Mesendoderm (in vitro differentiated cells): ENCODE measurements at regions not wholly inside any gene's neighbourhood (a gene's known extent, or its start where the extent isn't known, plus 50 kb on each side); places are given as distances from the start of the nearest gene placed in this dataset.

ENCODE experiments used
- DNase-seq: peaks from one replicate; pipeline ENCODE4 v3.0.0; 2013
- H2AK5ac ChIP-seq: 2 replicates; pipeline ENCODE4 v1.6.1; 2013; ENCODE audit warnings: low read length, inconsistent platforms
- H2BK120ac ChIP-seq: 2 replicates; pipeline ENCODE4 v1.6.1; 2013; ENCODE audit warnings: low read depth, mild to moderate bottlenecking, low read length, moderate library complexity, mixed read lengths
- H2BK15ac ChIP-seq: replicated peaks from 2 replicates; pipeline ENCODE4 v1.6.1; 2013; ENCODE audit warnings: low read depth, mild to moderate bottlenecking, moderate library complexity
- H2BK5ac ChIP-seq: 2 replicates; pipeline ENCODE4 v1.6.1; 2013; ENCODE audit warnings: low read length, inconsistent platforms
- H3K18ac ChIP-seq: 2 replicates; pipeline ENCODE4 v1.6.1; 2013; ENCODE audit warnings: mild to moderate bottlenecking, low read length, mixed read lengths
- H3K23ac ChIP-seq: one replicate; pipeline ENCODE4 v1.6.1; 2013; ENCODE audit warnings: low read length
- H3K27ac ChIP-seq: 2 replicates; pipeline ENCODE4 v1.5.1; 2013; ENCODE audit warnings: low read depth, mild to moderate bottlenecking, inconsistent platforms, low read length, moderate library complexity
- H3K27me3 ChIP-seq: 2 replicates; pipeline ENCODE4 v1.6.1; 2013; ENCODE audit warnings: low read length, control low read depth, mild to moderate bottlenecking, inconsistent platforms; ENCODE audit not compliant: insufficient read depth, poor library complexity
- H3K36me3 ChIP-seq: 2 replicates; pipeline ENCODE4 v1.6.1; 2013; ENCODE audit warnings: low read length, inconsistent platforms; ENCODE audit not compliant: control insufficient read depth, insufficient read depth
- H3K4ac ChIP-seq: one replicate; pipeline ENCODE4 v1.6.1; 2013; ENCODE audit warnings: low read depth, mild to moderate bottlenecking, low read length, moderate library complexity
- H3K4me1 ChIP-seq: 2 replicates; pipeline ENCODE4 v1.6.1; 2013; ENCODE audit warnings: low read depth, low read length, inconsistent platforms; ENCODE audit not compliant: control insufficient read depth
- H3K4me2 ChIP-seq: 2 replicates; pipeline ENCODE4 v1.6.1; 2013; ENCODE audit warnings: low read length
- H3K4me3 ChIP-seq: 2 replicates; pipeline ENCODE4 v1.5.1; 2013; ENCODE audit warnings: mild to moderate bottlenecking, low read length
- H3K56ac ChIP-seq: one replicate; pipeline ENCODE4 v1.6.1; 2013; ENCODE audit warnings: low read length
- H3K79me1 ChIP-seq: 2 replicates; pipeline ENCODE4 v1.6.1; 2013; ENCODE audit warnings: low read length, inconsistent platforms
- H3K79me2 ChIP-seq: 2 replicates; pipeline ENCODE4 v1.6.1; 2013; ENCODE audit warnings: mild to moderate bottlenecking, low read length; ENCODE audit not compliant: control insufficient read depth, insufficient read depth
- H3K9ac ChIP-seq: 2 replicates; pipeline ENCODE4 v1.6.1; 2013; ENCODE audit warnings: low read length, inconsistent platforms
- H4K5ac ChIP-seq: one replicate; pipeline ENCODE4 v1.6.1; 2013; ENCODE audit warnings: low read length
- H4K8ac ChIP-seq: one replicate; pipeline ENCODE4 v1.6.1; 2013; ENCODE audit warnings: low read depth, mild to moderate bottlenecking, control low read depth, low read length, moderate library complexity
- WGBS: extraction: QIAGEN DNeasy Blood & Tissue Kit; methylation state at CpG from one replicate; pipeline ENCODE4 v1.1.7; 2013; ENCODE audit warnings: low lambda C conversion rate, missing lambda C conversion rate; ENCODE audit not compliant: insufficient coverage; ENCODE audit errors: extremely low coverage; 5-methylcytosine and 5-hydroxymethylcytosine counted together

DNA sequence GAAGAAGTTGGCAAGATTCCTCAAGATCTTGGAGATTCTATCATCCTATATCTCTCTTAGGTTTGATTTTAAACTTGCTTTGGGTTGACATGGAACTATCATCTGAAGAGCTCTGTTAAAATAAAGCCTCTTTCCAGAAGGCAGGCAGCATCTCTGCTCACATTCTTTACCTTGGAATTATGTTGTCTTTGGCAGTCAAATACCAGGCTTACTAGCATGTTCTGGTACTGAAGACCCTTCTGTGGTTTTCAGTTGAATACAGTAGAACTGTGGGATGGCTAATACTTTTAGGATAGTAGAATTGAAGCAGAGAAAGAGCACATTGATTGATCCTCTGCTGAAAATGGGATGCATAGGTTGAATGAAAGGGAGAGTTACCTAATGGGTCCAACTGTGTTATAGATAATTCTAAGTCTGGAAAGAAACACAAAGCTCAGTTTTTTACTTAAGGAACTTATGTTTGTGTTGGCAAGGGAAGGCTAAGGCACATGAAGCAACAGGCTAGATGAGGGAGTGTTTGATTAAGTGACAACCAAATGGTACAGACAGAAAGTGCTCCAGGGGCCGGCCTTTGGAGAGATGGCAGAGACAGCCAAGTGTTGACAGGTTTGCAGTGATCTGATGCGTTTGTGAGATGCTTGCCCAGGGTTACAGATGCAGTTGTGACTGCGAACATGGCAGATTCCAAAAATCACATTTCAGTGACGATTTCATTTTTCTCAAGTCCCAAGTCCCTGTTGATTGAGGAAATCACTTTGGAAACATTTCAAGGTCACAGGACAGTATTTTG, 397.9 kb downstream of the MEIS1 start:
- H3K27ac ChIP-seq: no peak overlapping the region
- no peaks in the 10 kb centered on the region for H3K79me2 ChIP-seq
- H4K5ac ChIP-seq: no peak overlapping the region
- no peak for DNase-seq
- H2AK5ac ChIP-seq: no peak overlapping the region
- H3K4me2 ChIP-seq: no peak overlapping the region
- H3K79me1 ChIP-seq: no peaks in the 10 kb centered on the region
- no peak overlapping the region for H3K23ac ChIP-seq
- H3K4me1 ChIP-seq: no peaks in the 10 kb centered on the region
- no peak overlapping the region for H2BK5ac ChIP-seq
- no peak overlapping the region for H4K8ac ChIP-seq
- no peak overlapping the region for H3K56ac ChIP-seq
- no peak overlapping the region for H2BK15ac ChIP-seq
- no peak overlapping the region for H3K4ac ChIP-seq
- H3K18ac ChIP-seq: no peak overlapping the region
- WGBS: no CpG with 5 or more reads among the region's 4 CpGs
- H3K4me3 ChIP-seq: no peak overlapping the region
- no peaks in the 10 kb centered on the region for H3K27me3 ChIP-seq
- H2BK120ac ChIP-seq: no peak overlapping the region
- H3K36me3 ChIP-seq: no peaks in the 10 kb centered on the region
- no peak overlapping the region for H3K9ac ChIP-seq

- Histone ChIP-seq H3K4me2 (no peak overlapping the region), H3K23ac (no peak overlapping the region), H4K5ac (no peak overlapping the region), H3K18ac (no peak overlapping the region), H2AK5ac (no peak overlapping the region), H3K27ac (no peak overlapping the region), H3K9ac (no peak overlapping the region), H2BK120ac (no peak overlapping the region), H3K4me3 (no peak overlapping the region), H3K79me1 (no peaks in the 10 kb centered on the region), H2BK15ac (no peak overlapping the region), H3K4me1 (no peaks in the 10 kb centered on the region), H3K79me2 (no peaks in the 10 kb centered on the region), H3K27me3 (no peaks in the 10 kb centered on the region), H3K56ac (no peak overlapping the region), H3K36me3 (no peaks in the 10 kb centered on the region), H4K8ac (no peak overlapping the region), H3K4ac (no peak overlapping the region), H2BK5ac (no peak overlapping the region)
- WGBS: 100% methylated on average over 3 of the region's 4 CpGs
- no peak for DNase-seq
Observed at GRCh38 chr2:66834859-66835258, 399.9 kb downstream of the MEIS1 start.

DNA sequence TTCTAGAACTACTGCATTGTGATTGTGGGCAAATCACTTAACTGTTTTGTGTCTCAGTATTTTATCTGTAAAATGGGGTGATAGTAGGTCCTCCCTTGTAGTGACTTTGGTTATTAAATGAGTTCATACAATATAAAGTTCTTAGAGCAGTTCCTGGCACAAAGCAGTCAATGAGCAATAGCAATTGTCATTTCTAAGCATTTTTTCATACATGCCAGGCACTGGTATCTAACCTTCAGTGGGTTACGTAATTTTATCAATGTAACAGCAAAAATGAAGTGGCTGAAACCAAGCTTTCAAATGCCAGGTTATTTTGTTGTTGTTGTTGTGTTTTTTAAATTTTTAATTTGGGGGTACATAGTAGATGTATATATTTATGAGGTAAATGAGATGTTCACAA, 401.9 kb downstream of the MEIS1 start:
- no CpG with 5 or more reads among the region's 1 CpG for WGBS
- Histone ChIP-seq H3K9ac (no peak overlapping the region), H3K56ac (no peak overlapping the region), H3K4me1 (no peaks in the 10 kb centered on the region), H2BK15ac (no peak overlapping the region), H3K27ac (no peak overlapping the region), H2BK120ac (no peak overlapping the region), H4K8ac (no peak overlapping the region), H4K5ac (no peak overlapping the region), H3K4me2 (no peak overlapping the region), H3K18ac (no peak overlapping the region), H3K79me2 (no peaks in the 10 kb centered on the region), H3K36me3 (no peaks in the 10 kb centered on the region), H2BK5ac (no peak overlapping the region), H3K27me3 (no peaks in the 10 kb centered on the region), H3K23ac (no peak overlapping the region), H3K4ac (no peak overlapping the region), H3K4me3 (no peak overlapping the region), H2AK5ac (no peak overlapping the region), H3K79me1 (no peaks in the 10 kb centered on the region)
- DNase-seq: no peak

DNA sequence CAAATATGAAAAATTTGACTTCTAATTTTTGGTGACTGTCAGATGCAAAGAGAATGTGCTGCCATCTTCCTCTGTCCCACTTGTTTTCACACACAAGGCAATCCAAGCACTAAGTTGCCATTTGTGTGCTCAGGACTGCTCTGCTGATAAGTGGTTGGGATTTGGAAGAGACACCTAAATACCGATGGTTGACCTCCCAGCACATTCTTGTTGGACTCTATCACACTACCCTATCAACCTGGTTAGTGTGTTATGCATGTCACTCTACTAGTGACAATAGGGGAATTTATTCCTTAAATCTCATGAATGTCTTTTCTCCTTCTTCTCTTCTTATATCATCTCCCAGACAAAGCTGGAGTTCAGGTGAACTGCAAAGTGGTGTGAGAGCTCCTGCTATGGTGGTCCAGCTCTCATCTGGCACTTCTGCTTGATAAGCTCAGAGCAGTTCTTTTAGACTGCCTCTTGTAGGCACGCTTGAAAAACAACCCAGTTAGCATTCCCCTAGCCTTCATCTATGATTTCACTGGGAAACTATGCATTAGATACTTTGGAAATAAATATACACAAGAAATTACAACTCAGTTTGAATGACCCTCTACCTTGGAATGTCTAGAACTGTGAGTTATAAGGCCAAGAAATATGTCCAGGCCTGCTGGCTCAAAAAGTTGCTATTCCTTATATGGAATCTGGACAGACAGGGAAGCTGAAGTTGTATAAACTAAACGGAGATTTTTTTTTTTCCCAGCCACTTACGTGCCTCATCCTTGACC, 404.8 kb downstream of the MEIS1 start:
- DNase-seq: no peak
- H3K36me3 ChIP-seq: no peaks in the 10 kb centered on the region
- no peak overlapping the region for H3K18ac ChIP-seq
- H3K4me1 ChIP-seq: peaks cover 1% of the 10 kb centered on the region
- H4K5ac ChIP-seq: no peak overlapping the region
- H2BK15ac ChIP-seq: no peak overlapping the region
- H3K79me2 ChIP-seq: no peaks in the 10 kb centered on the region
- no peak overlapping the region for H3K9ac ChIP-seq
- H3K4me3 ChIP-seq: no peak overlapping the region
- no peaks in the 10 kb centered on the region for H3K27me3 ChIP-seq
- H3K4me2 ChIP-seq: no peak overlapping the region
- H2BK120ac ChIP-seq: no peak overlapping the region
- no peak overlapping the region for H2AK5ac ChIP-seq
- H3K27ac ChIP-seq: no peak overlapping the region
- WGBS: no CpG with 5 or more reads among the region's 4 CpGs
- no peak overlapping the region for H2BK5ac ChIP-seq
- no peak overlapping the region for H4K8ac ChIP-seq
- no peak overlapping the region for H3K56ac ChIP-seq
- no peaks in the 10 kb centered on the region for H3K79me1 ChIP-seq
- no peak overlapping the region for H3K23ac ChIP-seq
- H3K4ac ChIP-seq: no peak overlapping the region

GRCh38 chr2:66840321-66841002, 405.5 kb downstream of the MEIS1 start:
- DNase-seq: no peak
- Histone ChIP-seq H3K18ac (no peak overlapping the region), H3K4me2 (no peak overlapping the region), H3K4me3 (no peak overlapping the region), H4K5ac (no peak overlapping the region), H3K27ac (no peak overlapping the region), H3K79me1 (no peaks in the 10 kb centered on the region), H2BK120ac (no peak overlapping the region), H3K36me3 (no peaks in the 10 kb centered on the region), H3K23ac (no peak overlapping the region), H3K4ac (no peak overlapping the region), H4K8ac (no peak overlapping the region), H3K79me2 (no peaks in the 10 kb centered on the region), H2BK5ac (no peak overlapping the region), H2BK15ac (no peak overlapping the region), H2AK5ac (no peak overlapping the region), H3K9ac (no peak overlapping the region), H3K56ac (no peak overlapping the region), H3K27me3 (no peaks in the 10 kb centered on the region), H3K4me1 (peaks cover 1% of the 10 kb centered on the region)
- no CpG with 5 or more reads among the region's 8 CpGs for WGBS
